ENCODE measurements at regions not wholly inside any gene's neighbourhood (a gene's known extent, or its start where the extent isn't known, plus 50 kb on each side); places are given as distances from the start of the nearest gene placed in this dataset.

- TF ChIP-seq, protein P1, sequence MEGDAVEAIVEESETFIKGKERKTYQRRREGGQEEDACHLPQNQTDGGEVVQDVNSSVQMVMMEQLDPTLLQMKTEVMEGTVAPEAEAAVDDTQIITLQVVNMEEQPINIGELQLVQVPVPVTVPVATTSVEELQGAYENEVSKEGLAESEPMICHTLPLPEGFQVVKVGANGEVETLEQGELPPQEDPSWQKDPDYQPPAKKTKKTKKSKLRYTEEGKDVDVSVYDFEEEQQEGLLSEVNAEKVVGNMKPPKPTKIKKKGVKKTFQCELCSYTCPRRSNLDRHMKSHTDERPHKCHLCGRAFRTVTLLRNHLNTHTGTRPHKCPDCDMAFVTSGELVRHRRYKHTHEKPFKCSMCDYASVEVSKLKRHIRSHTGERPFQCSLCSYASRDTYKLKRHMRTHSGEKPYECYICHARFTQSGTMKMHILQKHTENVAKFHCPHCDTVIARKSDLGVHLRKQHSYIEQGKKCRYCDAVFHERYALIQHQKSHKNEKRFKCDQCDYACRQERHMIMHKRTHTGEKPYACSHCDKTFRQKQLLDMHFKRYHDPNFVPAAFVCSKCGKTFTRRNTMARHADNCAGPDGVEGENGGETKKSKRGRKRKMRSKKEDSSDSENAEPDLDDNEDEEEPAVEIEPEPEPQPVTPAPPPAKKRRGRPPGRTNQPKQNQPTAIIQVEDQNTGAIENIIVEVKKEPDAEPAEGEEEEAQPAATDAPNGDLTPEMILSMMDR (IDR thresholded peaks at IDR 0.05), result no peak
- TF ChIP-seq MXI1 (IDR thresholded peaks at IDR 0.05; ENCODE audit: low read depth, low read length) (no peak), POLR2AphosphoS5 (IDR thresholded peaks at IDR 0.05; ENCODE audit: low read depth, low read length) (no peak), EZH2phosphoT487 (IDR thresholded peaks at IDR 0.05; ENCODE audit: borderline replicate concordance, low read depth) (no peak), RXRA (IDR thresholded peaks at IDR 0.05; ENCODE audit: borderline replicate concordance, low read depth) (no peak), JUND (IDR thresholded peaks at IDR 0.05) (no peak), ELF1 (IDR thresholded peaks at IDR 0.05) (no peak), EP300 (IDR thresholded peaks at IDR 0.05; ENCODE audit: borderline replicate concordance in 1 of 2, low read depth in 1 of 2, low read length in 1 of 2) (no peak), TAF1 (IDR thresholded peaks at IDR 0.05; ENCODE audit: borderline replicate concordance, low read depth, low read length) (no peak), GATA2 (CRISPR knock-in tag; IDR thresholded peaks at IDR 0.05) (no peak), RCOR1 (IDR thresholded peaks at IDR 0.05; ENCODE audit: low read length) (no peak), MAX (IDR thresholded peaks at IDR 0.05; ENCODE audit: low read depth) (no peak), YY1 (IDR thresholded peaks at IDR 0.05; ENCODE audit: low read depth) (no peak), RAD21 (IDR thresholded peaks at IDR 0.05; ENCODE audit: low read length) (no peak)
These were observed 159.7 kb downstream of the FAT3 start for GRCh38 chr11:92384358-92384757.

Measured in SK-N-SH (cell line).